Adipocyte (in vitro differentiated cells): ENCODE measurements at regions not wholly inside any gene's neighbourhood (a gene's known extent, or its start where the extent isn't known, plus 50 kb on each side); places are given as distances from the start of the nearest gene placed in this dataset.
"Not testable (repeated sequence)": the region's sequence is repeated elsewhere in the genome, so short reads cannot be mapped to it uniquely, and the experiment has no call there.

Source experiments
- DNase-seq: peaks from one replicate; pipeline ENCODE4 v3.0.0-alpha.2; 2015; ENCODE audit warnings: low read depth
- H3K27me3 ChIP-seq: replicated peaks from 2 replicates; pipeline ENCODE4 v1.7.0; 2013; ENCODE audit warnings: mild to moderate bottlenecking, low read length, moderate library complexity; ENCODE audit not compliant: control insufficient read depth, insufficient read depth
- H3K36me3 ChIP-seq: 2 replicates; pipeline ENCODE4 v1.7.0; 2013; ENCODE audit warnings: low read length, mild to moderate bottlenecking, moderate library complexity; ENCODE audit not compliant: control insufficient read depth, insufficient read depth, severe bottlenecking
- H3K4me1 ChIP-seq: 2 replicates; pipeline ENCODE4 v1.7.0; 2013; ENCODE audit warnings: mild to moderate bottlenecking, low read length, moderate library complexity; ENCODE audit not compliant: control insufficient read depth, insufficient read depth
- H3K4me3 ChIP-seq: 2 replicates; pipeline ENCODE4 v1.7.0; 2013; ENCODE audit warnings: mild to moderate bottlenecking, low read length, moderate library complexity
- H3K9ac ChIP-seq: 2 replicates; pipeline ENCODE4 v1.7.0; 2013; ENCODE audit warnings: mild to moderate bottlenecking, low read length, moderate library complexity
- H3K9me3 ChIP-seq: 2 replicates; pipeline ENCODE4 v1.7.0; 2013; ENCODE audit warnings: mild to moderate bottlenecking, low read length, moderate library complexity; ENCODE audit not compliant: control insufficient read depth

DNA sequence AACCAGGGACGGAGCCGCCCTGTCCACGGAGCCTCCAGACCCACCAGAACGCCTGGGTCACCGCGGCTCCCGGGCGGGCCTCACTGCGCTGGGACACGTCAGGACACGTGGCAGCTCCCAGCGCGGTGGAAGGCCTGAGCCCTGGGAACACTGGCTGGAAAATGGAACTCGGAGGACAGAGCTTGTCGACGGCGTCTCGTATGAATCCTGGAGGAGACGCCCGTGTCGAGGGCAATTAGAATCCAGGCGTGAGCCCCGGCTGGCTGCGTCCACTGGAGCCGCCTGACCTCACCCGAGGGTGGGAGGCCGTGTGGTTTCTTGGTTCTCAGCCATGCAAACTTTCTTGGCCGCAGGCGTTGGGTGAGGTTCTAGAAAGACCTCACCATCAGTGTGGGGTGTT is 173.9 kb downstream of the LAT start:
- H3K9ac ChIP-seq, result no peak overlapping the region
- H3K36me3 ChIP-seq, result no peaks in the 10 kb centered on the region
- no peaks in the 10 kb centered on the region for H3K27me3 ChIP-seq
- no peaks in the 10 kb centered on the region for H3K9me3 ChIP-seq
- no peak for DNase-seq
- H3K4me1 ChIP-seq, result peaks cover 15% of the 10 kb centered on the region
- H3K4me3 ChIP-seq, result no peak overlapping the region

- H3K9me3 ChIP-seq, H3K4me3 ChIP-seq, H3K27me3 ChIP-seq, H3K36me3 ChIP-seq, DNase-seq, H3K9ac ChIP-seq: not testable (repeated sequence)
- H3K4me1 ChIP-seq, result peaks cover 15% of the 10 kb centered on the region
Measured at GRCh38 chr16:29158031-29158784, 173.4 kb downstream of the LAT start.

GRCh38 chr16:29157051-29157923 is 172.4 kb downstream of the LAT start:
- DNase-seq, result peak; percentile 96
- H3K4me1 ChIP-seq, result peaks cover 15% of the 10 kb centered on the region
- H3K4me3 ChIP-seq, result peak overlapping the region; percentile 44
- H3K9me3 ChIP-seq, H3K36me3 ChIP-seq, H3K27me3 ChIP-seq: not testable (repeated sequence)
- H3K9ac ChIP-seq, result peak overlapping the region; percentile 66

DNA sequence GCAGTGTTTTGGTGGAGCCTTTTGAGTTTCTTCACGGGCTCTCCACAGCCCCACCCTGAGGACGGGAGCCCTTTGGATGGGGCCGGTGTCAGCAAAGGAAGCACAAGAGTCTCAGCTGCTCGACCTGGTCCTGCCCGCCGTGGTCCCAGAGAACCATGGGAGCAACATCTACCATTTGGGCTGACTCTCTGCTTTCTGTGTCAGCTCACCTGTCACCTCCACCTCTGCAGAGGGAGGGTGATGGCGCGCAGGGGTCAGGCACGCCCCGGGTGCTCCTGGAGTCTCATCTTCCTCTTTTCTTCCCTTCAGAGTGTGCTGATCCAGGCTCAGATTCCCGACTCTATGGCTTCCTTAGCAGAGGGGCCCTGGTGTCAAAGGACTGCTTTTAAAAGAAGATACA is 171.7 kb downstream of the LAT start:
- Histone ChIP-seq H3K4me1 (peaks cover 15% of the 10 kb centered on the region), H3K9me3 (no peaks in the 10 kb centered on the region), H3K9ac (no peak overlapping the region), H3K36me3 (no peaks in the 10 kb centered on the region), H3K4me3 (peak overlapping the region; percentile 12), H3K27me3 (no peaks in the 10 kb centered on the region)
- no peak for DNase-seq

- not testable (repeated sequence) for H3K9me3 ChIP-seq, H3K4me3 ChIP-seq, H3K36me3 ChIP-seq, H3K27me3 ChIP-seq, H3K9ac ChIP-seq, DNase-seq
- H3K4me1 ChIP-seq, result peaks cover 15% of the 10 kb centered on the region
Measured at GRCh38 chr16:29155866-29156200, 171.0 kb downstream of the LAT start.

- not testable (repeated sequence) for H3K9ac ChIP-seq, H3K36me3 ChIP-seq, H3K9me3 ChIP-seq, H3K4me3 ChIP-seq, DNase-seq, H3K27me3 ChIP-seq
- H3K4me1 ChIP-seq, result peaks cover 15% of the 10 kb centered on the region
Measured at GRCh38 chr16:29155131-29155865, 170.4 kb downstream of the LAT start.

DNA sequence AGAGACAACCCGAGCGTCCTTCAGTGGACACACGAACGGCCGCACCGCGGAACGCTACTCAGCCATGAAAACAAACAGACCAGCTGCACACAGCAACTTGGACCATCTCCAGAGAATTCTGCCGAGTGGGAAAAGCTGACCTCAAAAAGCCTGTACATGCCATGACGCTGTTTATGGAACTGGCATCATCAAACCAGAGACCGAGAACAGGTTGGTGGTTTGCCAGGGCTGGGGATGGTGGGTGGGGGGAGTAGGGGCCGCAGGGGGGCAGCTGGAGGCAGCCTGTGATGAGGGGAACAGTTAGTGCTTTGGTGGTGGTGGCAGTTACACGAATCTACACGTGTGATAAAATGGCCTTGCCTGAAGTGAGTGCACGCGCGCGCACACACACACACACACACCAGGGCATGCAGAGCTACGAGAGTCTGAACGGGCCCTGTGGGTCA is 169.8 kb downstream of the LAT start:
- Histone ChIP-seq H3K9me3 (no peaks in the 10 kb centered on the region), H3K4me1 (peaks cover 15% of the 10 kb centered on the region), H3K9ac (no peak overlapping the region), H3K36me3 (no peaks in the 10 kb centered on the region), H3K4me3 (no peak overlapping the region), H3K27me3 (no peaks in the 10 kb centered on the region)
- no peak for DNase-seq

DNA sequence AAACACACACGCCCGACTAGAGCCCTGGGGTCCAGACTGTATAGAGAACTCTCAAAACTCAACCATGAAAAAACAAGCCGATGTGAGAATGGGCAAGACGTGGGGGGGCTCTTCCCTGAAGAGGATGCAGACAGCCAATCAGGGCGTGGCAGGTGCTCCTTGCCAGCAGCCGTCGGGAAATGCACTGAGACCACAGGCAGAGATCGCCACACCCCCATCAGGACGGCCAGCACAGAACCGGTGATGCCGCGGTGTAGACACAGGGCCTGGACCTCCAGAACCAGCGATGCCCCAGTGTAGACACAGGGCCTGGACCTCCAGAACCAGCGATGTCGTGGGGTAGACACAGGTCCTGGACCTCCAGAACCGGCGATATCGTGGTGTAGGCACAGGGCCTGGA is 169.2 kb downstream of the LAT start:
- H3K4me3 ChIP-seq, result no peak overlapping the region
- H3K36me3 ChIP-seq, result no peaks in the 10 kb centered on the region
- no peak for DNase-seq
- H3K9me3 ChIP-seq, result no peaks in the 10 kb centered on the region
- H3K9ac ChIP-seq, result no peak overlapping the region
- no peaks in the 10 kb centered on the region for H3K27me3 ChIP-seq
- H3K4me1 ChIP-seq, result peaks cover 15% of the 10 kb centered on the region

DNA sequence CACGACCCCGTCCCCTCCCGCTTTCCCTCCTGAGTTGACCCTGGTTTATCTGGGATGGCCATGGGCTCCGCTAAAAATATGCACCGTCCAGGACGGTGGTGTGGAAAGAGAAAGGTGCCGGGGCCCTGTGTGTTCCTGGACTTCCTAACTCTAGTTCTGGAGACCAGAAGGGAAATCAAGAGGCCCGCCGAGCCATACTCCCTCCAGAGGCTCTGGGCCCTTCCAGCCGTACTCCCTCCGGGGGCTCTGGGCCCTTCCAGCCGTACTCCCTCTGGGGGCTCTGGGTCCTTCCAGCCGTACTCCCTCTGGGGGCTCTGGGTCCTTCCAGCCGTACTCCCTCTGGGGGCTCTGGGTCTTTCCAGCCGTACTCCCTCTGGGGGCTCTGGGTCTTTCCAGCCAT is 168.5 kb downstream of the LAT start:
- H3K36me3 ChIP-seq, H3K9ac ChIP-seq, DNase-seq, H3K9me3 ChIP-seq, H3K27me3 ChIP-seq, H3K4me3 ChIP-seq: not testable (repeated sequence)
- H3K4me1 ChIP-seq, result peaks cover 15% of the 10 kb centered on the region

DNA sequence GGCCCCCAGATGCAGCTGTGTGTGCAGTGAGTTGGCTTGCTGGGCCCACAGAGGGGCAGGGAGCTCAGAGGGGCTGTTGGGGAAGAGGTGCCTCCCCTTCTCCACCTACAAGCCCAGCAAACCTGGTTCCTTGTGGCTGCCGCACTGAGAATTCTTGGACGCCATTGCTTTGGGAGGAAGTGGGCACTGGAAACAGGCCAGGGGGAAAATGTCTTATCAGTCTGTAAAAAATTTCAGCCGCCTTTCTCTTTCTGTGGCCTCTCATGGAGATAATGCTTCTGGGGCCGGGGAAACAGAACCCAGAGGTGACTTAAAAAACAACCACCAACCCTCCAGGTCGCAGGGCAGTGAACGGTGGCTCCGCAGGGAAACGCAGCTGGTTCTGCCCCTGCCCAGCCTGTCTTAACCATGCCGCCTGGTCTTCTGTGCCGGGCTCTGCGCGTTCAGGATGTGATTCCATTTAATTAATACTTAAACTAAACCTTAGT is 167.7 kb downstream of the LAT start:
- H3K27me3 ChIP-seq, H3K4me3 ChIP-seq, DNase-seq, H3K4me1 ChIP-seq, H3K36me3 ChIP-seq, H3K9me3 ChIP-seq, H3K9ac ChIP-seq: not testable (repeated sequence)

DNA sequence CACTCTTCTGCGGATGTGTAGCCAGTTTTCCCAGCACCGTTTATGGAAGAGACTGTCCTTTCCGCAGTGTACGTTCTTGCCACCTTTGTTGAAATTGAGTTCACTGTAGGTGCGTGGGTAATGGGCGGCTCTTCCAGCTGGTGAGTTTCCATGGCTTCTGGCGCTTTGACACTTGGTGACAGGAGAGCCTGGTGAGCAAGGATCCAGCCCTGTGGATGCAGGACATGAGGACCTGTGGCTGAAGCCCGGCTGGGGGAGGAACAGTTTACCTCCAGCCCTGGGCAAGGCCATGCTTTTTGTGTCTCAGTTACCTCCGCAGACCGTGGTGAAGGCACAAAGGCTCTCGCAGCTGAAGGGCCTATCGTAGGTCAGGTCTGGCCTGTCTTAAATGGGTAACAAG is 166.5 kb downstream of the LAT start:
- Histone ChIP-seq H3K27me3 (no peaks in the 10 kb centered on the region), H3K4me1 (no peaks in the 10 kb centered on the region), H3K9me3 (no peaks in the 10 kb centered on the region), H3K4me3 (no peak overlapping the region), H3K36me3 (no peaks in the 10 kb centered on the region), H3K9ac (no peak overlapping the region)
- DNase-seq, result no peak
